CD14-positive monocyte (primary cell): ENCODE measurements at regions not wholly inside any gene's neighbourhood (a gene's known extent, or its start where the extent isn't known, plus 50 kb on each side); places are given as distances from the start of the nearest gene placed in this dataset.

Experiments used
- DNase-seq, 3 donors: peaks; one replicate each; pipeline ENCODE4 v3.0.0-alpha.2; 2011 to 2022
- H2AFZ ChIP-seq: 2 replicates; pipeline ENCODE4 v1.6.0; 2012; ENCODE audit warnings: mild to moderate bottlenecking, low read depth, low read length, inconsistent platforms; ENCODE audit not compliant: insufficient read depth, poor library complexity, severe bottlenecking
- H3K27ac ChIP-seq, 2 donors: 1 replicate in 1 of 2; 2 replicates in 1 of 2; pipeline ENCODE4 v1.5.1; 2012 to 2013; ENCODE audit warnings: low read length in 2 of 2, control low read depth in 1 of 2, inconsistent platforms in 1 of 2, low read depth in 1 of 2, mild to moderate bottlenecking in 1 of 2
- H3K27me3 ChIP-seq, 2 donors: one replicate each; pipeline versions ENCODE4 v1.6.0 to v1.6.1; 2011 to 2013; ENCODE audit warnings: low read length in 2 of 2; ENCODE audit not compliant: control insufficient read depth in 2 of 2, insufficient read depth in 2 of 2
- H3K36me3 ChIP-seq, 2 donors: replicated peaks in 1 of 2; 1 replicate in 1 of 2; 2 replicates in 1 of 2; pipeline versions ENCODE4 v1.5.1 to v1.6.1; 2012 to 2013; ENCODE audit warnings: low read length in 2 of 2, control low read depth in 1 of 2, inconsistent platforms in 1 of 2, mild to moderate bottlenecking in 1 of 2; ENCODE audit not compliant: insufficient read depth in 2 of 2, control insufficient read depth in 1 of 2
- H3K4me1 ChIP-seq, 2 donors: 1 replicate in 1 of 2; 2 replicates in 1 of 2; pipeline versions ENCODE4 v1.5.1 to v1.6.1; 2012 to 2013; ENCODE audit warnings: low read length in 2 of 2, control low read depth in 1 of 2, inconsistent platforms in 1 of 2, mild to moderate bottlenecking in 1 of 2, moderate library complexity in 1 of 2; ENCODE audit not compliant: insufficient read depth in 2 of 2, control insufficient read depth in 1 of 2
- H3K4me2 ChIP-seq: replicated peaks from 2 replicates; pipeline ENCODE3; 2012; ENCODE audit warnings: low read length, moderate library complexity, mild to moderate bottlenecking; ENCODE audit not compliant: poor library complexity, severe bottlenecking; ENCODE audit errors: extremely low read depth
- H3K4me3 ChIP-seq, 3 experiments: fragments of 200-600 bp in 1 of 3; sonication (generic) in 1 of 3; replicated peaks in 1 of 3; 1 replicate in 2 of 3; 2 replicates in 1 of 3; pipeline ENCODE4 v1.5.1; 2011 to 2013; ENCODE audit warnings: low read length in 3 of 3, mild to moderate bottlenecking in 3 of 3, control low read depth in 2 of 3, low read depth in 2 of 3, inconsistent platforms in 1 of 3, moderate library complexity in 1 of 3
- H3K79me2 ChIP-seq: 2 replicates; pipeline ENCODE4 v1.6.0; 2012; ENCODE audit warnings: mild to moderate bottlenecking, control low read depth, inconsistent platforms, low read length, moderate library complexity; ENCODE audit not compliant: insufficient read depth
- H3K9ac ChIP-seq: 2 replicates; pipeline ENCODE4 v1.6.0; 2017; ENCODE audit warnings: low read length, mild to moderate bottlenecking; ENCODE audit not compliant: insufficient read depth, poor library complexity, severe bottlenecking
- H3K9me3 ChIP-seq, 2 donors: replicated peaks in 1 of 2; 1 replicate in 1 of 2; 2 replicates in 1 of 2; pipeline versions ENCODE4 v1.5.1 to v1.6.1; 2012 to 2013; ENCODE audit warnings: low read length in 2 of 2, control low read depth in 1 of 2; ENCODE audit not compliant: control insufficient read depth in 1 of 2, insufficient read depth in 1 of 2
- H4K20me1 ChIP-seq: 2 replicates; pipeline ENCODE4 v1.6.0; 2012; ENCODE audit warnings: mild to moderate bottlenecking, low read length, control low read depth, moderate library complexity; ENCODE audit not compliant: insufficient read depth
- H3K27ac Mint-ChIP-seq, 7 donors: one replicate each; pipeline ENCODE4 v1.8.0; 2020; ENCODE audit warnings: mild to moderate bottlenecking in 7 of 7, mixed read lengths in 7 of 7, moderate library complexity in 6 of 7, inconsistent platforms in 2 of 7
- H3K27me3 Mint-ChIP-seq, 3 donors: one replicate each; pipeline ENCODE4 v1.8.0; 2021 to 2022; ENCODE audit warnings: low read depth in 3 of 3, mild to moderate bottlenecking in 3 of 3, mixed read lengths in 3 of 3, moderate library complexity in 3 of 3, inconsistent platforms in 1 of 3
- H3K36me3 Mint-ChIP-seq, 2 donors: one replicate each; pipeline ENCODE4 v1.8.0; 2020; ENCODE audit warnings: mixed read lengths in 2 of 2, inconsistent platforms in 1 of 2, mild to moderate bottlenecking in 1 of 2
- H3K4me1 Mint-ChIP-seq: one replicate; pipeline ENCODE4 v1.8.0; 2020; ENCODE audit warnings: mild to moderate bottlenecking, mixed read lengths
- H3K4me3 Mint-ChIP-seq, 2 donors: one replicate each; pipeline ENCODE4 v1.8.0; 2020; ENCODE audit warnings: mild to moderate bottlenecking in 2 of 2, mixed read lengths in 2 of 2, moderate library complexity in 1 of 2
- H3K9me3 Mint-ChIP-seq, 7 donors: one replicate each; pipeline ENCODE4 v1.8.0; 2020 to 2022; ENCODE audit warnings: mixed read lengths in 7 of 7, mild to moderate bottlenecking in 6 of 7, moderate library complexity in 6 of 7, inconsistent platforms in 2 of 7
- WGBS: methylation state at CpG from one replicate; pipeline ENCODE4 v1.1.5; 2013; ENCODE audit warnings: missing lambda C conversion rate; ENCODE audit not compliant: insufficient coverage; 5-methylcytosine and 5-hydroxymethylcytosine counted together
- intact Hi-C, 2 donors: fragments of 100-400 bp; cut with micrococcal nuclease; formaldehyde crosslinking; loops; one replicate each; pipeline versions ENCODE4 v1.15.0 to v1.15.1; 2023
- TF ChIP-seq, protein P1 (sequence below): fragments of 200-600 bp; IDR thresholded peaks from one replicate; pipeline ENCODE4 v1.8.0; 2022; ENCODE audit warnings: antibody characterized with exemption, mild to moderate bottlenecking

DNA sequence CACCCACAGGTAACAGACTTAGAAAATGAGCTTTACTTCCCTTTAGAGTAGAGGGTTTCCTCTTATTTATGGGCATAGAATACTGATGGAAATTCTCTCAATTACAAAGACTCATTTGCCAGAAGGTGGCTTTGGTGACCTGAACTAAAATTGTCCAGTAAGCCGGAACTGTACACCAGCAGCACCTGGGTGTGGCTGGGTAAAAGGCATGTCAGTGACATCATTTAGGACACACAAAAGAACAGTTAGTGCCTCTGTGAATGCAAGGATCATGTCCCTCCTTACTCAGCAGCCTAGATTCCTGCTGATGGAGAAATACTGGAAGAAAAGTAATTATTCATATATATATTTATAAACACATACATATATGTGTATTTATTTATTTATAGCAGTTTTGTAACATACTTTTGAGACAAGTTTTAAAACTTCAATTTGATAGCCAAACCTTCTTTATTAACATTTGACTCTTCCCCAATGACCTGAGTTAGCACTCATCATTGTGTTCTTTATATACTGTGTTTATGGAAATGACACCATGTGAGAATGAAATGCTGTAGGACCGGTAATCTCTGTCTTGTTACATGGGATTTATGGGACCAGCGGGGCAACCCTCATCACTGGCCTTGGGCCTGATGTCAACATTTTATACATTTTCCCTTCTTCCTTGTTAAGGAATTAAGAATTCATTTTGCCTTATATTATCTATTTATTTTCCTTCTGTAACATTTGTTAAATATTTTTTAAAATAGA is 274.4 kb downstream of the BRINP2 start:
- TF ChIP-seq, protein P1, sequence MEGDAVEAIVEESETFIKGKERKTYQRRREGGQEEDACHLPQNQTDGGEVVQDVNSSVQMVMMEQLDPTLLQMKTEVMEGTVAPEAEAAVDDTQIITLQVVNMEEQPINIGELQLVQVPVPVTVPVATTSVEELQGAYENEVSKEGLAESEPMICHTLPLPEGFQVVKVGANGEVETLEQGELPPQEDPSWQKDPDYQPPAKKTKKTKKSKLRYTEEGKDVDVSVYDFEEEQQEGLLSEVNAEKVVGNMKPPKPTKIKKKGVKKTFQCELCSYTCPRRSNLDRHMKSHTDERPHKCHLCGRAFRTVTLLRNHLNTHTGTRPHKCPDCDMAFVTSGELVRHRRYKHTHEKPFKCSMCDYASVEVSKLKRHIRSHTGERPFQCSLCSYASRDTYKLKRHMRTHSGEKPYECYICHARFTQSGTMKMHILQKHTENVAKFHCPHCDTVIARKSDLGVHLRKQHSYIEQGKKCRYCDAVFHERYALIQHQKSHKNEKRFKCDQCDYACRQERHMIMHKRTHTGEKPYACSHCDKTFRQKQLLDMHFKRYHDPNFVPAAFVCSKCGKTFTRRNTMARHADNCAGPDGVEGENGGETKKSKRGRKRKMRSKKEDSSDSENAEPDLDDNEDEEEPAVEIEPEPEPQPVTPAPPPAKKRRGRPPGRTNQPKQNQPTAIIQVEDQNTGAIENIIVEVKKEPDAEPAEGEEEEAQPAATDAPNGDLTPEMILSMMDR, result no peak

DNA sequence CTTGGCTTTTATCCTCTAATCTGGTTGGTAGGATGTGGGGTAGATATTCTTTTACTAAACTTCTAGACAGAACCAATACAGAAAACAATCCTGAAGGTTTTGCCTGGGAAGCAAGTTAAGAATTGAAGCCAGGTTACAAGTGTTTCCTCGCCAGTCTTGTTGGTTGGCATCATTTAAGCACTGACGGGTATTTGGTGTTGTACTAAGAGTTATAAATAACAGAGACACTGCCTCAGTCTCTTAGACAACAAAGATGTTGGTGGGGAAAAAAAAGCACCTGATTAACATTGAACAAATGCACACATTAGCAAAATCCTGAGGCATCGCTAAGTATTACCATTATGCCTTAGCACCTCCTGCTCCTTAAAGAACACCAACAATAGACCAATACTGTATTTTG is 272.2 kb downstream of the BRINP2 start:
- no peak for DNase-seq
- H3K4me2 ChIP-seq, result no peak overlapping the region
- no peaks in the 10 kb centered on the region for H3K79me2 ChIP-seq
- no peak overlapping the region for H3K27ac ChIP-seq
- Mint-ChIP-seq H3K27me3 (peaks cover 0 to 3% (median 0%) of the 10 kb centered on the region in 3 donors), H3K36me3 (no peaks in the 10 kb centered on the region), H3K4me3 (no peak overlapping the region), H3K9me3 (peaks cover 0 to 2% (median 0%) of the 10 kb centered on the region in 7 donors), H3K4me1 (no peaks in the 10 kb centered on the region), H3K27ac (no peak overlapping the region)
- no peak overlapping the region for H3K9ac ChIP-seq
- H3K36me3 ChIP-seq, result no peaks in the 10 kb centered on the region
- H3K4me1 ChIP-seq, result no peaks in the 10 kb centered on the region
- H4K20me1 ChIP-seq, result no peaks in the 10 kb centered on the region
- no peaks in the 10 kb centered on the region for H3K9me3 ChIP-seq
- no peaks in the 10 kb centered on the region for H3K27me3 ChIP-seq
- H2AFZ ChIP-seq, result no peak overlapping the region
- TF ChIP-seq, protein P1, result no peak
- H3K4me3 ChIP-seq, result no peak overlapping the region
- intact Hi-C loops, result no loop called here
- WGBS, result no CpG with 5 or more reads among the region's 3 CpGs

More for the DNA sequence above, 274.4 kb downstream of the BRINP2 start:
- Histone ChIP-seq H3K4me1 (no peaks in the 10 kb centered on the region), H3K4me2 (no peak overlapping the region), H3K27me3 (no peaks in the 10 kb centered on the region), H3K79me2 (no peaks in the 10 kb centered on the region), H3K36me3 (no peaks in the 10 kb centered on the region), H3K9ac (no peak overlapping the region), H2AFZ (no peak overlapping the region), H3K4me3 (no peak overlapping the region), H3K27ac (no peak overlapping the region), H4K20me1 (no peaks in the 10 kb centered on the region), H3K9me3 (no peaks in the 10 kb centered on the region)
- Mint-ChIP-seq H3K4me3 (no peak overlapping the region), H3K36me3 (no peaks in the 10 kb centered on the region), H3K4me1 (no peaks in the 10 kb centered on the region), H3K27ac (no peak overlapping the region), H3K27me3 (no peaks in the 10 kb centered on the region), H3K9me3 (peaks cover 0 to 6% (median 3%) of the 10 kb centered on the region in 7 donors)
- no peak for DNase-seq
- WGBS, result no CpG with 5 or more reads among the region's 3 CpGs
- intact Hi-C loops, result no loop called here
